D721Med (cell line): ENCODE measurements at regions not wholly inside any gene's neighbourhood (a gene's known extent, or its start where the extent isn't known, plus 50 kb on each side); places are given as distances from the start of the nearest gene placed in this dataset.

ENCODE experiments used
- DNase-seq: peaks from one replicate; pipeline ENCODE4 v3.0.0; 2011; ENCODE audit warnings: low spot score; ENCODE audit not compliant: insufficient read length
- FAIRE-seq: peaks from 2 replicates; lab custom pipeline; 2011; peaks lifted over from hg19 to GRCh38; lab: Jason Lieb, UNC
- TF ChIP-seq, protein P1 (sequence below): IDR thresholded peaks from 2 replicates; pipeline ENCODE4 v1.5.1; 2012; ENCODE audit warnings: mild to moderate bottlenecking, control low read depth; ENCODE audit not compliant: insufficient read depth; ENCODE audit errors: missing control alignments

DNA sequence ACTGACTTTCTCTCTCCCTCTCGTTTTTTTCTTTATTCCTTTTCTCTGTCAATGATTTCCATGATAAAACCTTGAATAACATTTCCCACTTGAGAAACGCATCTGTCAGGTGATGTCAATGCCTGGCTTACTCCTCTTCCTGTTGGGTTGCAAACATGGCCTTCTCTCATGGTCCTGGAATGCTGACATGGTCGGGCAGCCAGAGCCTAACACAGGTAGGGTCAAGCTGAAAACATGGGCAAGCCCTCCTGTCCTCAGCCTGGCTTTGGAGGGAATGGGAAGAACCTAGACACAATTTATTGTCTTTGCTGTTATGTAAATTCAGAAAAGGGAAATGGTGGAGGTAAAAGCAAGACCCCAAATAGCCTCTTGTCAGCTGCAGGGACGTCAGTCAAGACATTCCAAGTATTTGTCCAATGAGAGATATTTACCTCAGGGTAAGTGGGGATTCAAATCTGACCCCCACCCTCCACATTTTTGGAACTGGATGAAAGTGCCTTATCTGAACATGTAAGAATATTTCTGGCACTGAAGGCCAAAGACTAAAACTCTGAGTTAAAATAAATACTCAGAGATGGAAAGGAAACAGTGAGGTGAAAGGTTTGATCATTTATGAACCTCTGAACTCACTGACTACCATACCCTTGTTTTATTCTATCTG, 473.8 kb downstream of the SPRY1 start:
- DNase-seq (no peak), FAIRE-seq (no peak)
- TF ChIP-seq, protein P1, sequence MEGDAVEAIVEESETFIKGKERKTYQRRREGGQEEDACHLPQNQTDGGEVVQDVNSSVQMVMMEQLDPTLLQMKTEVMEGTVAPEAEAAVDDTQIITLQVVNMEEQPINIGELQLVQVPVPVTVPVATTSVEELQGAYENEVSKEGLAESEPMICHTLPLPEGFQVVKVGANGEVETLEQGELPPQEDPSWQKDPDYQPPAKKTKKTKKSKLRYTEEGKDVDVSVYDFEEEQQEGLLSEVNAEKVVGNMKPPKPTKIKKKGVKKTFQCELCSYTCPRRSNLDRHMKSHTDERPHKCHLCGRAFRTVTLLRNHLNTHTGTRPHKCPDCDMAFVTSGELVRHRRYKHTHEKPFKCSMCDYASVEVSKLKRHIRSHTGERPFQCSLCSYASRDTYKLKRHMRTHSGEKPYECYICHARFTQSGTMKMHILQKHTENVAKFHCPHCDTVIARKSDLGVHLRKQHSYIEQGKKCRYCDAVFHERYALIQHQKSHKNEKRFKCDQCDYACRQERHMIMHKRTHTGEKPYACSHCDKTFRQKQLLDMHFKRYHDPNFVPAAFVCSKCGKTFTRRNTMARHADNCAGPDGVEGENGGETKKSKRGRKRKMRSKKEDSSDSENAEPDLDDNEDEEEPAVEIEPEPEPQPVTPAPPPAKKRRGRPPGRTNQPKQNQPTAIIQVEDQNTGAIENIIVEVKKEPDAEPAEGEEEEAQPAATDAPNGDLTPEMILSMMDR, result no peak

DNA sequence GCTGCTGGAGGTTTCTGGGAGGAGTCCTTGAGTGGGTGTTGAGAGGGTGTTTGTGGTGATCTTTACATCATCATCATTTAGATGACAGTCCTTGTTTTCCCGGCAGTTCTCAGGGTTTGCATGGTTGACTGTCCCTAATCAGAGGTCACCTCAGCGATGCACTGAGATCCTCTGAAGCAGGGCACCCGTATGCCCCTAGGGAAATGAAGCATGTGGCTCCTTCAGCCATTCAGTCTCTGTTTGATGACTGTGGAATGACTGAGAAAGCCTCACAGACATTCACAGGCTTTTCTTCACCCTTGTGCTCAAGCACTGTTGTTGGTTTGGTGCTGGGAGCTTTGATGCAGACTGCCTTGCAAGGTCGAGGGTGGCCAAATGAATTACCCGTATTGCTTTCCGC, 474.7 kb downstream of the SPRY1 start:
- DNase-seq (no peak), FAIRE-seq (no peak)
- TF ChIP-seq, protein P1, result no peak

DNA sequence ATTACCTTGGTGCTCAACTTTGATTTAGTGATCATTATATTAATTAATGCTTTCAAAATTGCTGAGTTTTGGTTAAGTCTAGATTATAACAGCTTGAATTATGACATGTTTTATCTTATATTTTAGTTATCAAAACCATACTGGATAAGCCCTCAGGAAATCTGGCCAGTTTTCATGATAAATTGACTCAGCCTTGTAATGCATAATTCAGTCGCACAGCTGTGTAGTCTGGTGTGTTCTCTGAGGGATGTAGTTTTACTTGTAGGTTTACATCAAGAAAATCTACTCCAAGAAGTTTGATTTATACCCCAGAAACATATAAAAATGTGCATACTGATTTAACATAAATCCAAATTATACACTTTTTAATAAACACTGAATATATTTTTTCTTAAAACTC, 477.5 kb downstream of the SPRY1 start:
- FAIRE-seq (no peak), DNase-seq (no peak)
- TF ChIP-seq, protein P1, result no peak

DNA sequence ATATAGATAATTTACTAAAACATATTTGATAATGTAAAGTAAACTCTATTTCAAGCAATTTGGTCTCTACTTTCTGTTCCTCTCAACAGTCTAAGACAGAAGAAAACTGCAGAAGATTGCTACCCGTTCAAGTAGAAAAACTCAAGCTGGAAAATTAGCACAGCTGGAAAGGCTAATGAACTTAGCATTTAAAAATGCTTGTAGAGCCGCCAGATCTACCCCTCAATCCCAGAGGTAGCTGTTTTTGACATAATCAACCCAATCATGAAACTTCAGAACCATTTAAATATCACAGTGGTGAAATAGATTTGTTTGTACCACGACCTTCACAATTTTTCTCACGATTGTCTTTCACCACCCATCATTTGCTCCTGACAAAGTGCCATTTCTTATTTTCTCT, 479.5 kb downstream of the SPRY1 start:
- FAIRE-seq, result no peak
- TF ChIP-seq, protein P1, result no peak
- no peak for DNase-seq

DNA sequence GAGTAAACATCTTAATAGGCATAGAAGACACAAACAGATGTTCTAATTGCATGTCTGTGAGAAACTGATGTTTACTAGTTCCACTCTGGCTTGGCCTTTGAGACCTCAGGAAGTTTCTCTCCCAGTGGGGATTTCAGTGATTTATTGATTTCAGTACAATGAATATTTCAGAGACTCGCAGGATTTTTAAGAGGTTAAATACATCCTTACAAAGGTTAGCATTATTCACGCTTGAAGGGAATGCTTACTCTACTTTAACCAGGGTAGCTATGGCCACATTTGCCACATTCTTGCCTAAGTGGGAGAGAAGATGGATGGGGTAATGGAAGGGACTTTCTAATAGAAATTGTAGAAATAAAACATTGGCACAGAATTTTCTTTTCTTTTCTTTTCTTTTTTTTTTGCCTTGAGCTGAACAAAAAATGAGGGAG, 480.1 kb downstream of the SPRY1 start:
- no peak for DNase-seq
- TF ChIP-seq, protein P1, result no peak
- no peak for FAIRE-seq

DNA sequence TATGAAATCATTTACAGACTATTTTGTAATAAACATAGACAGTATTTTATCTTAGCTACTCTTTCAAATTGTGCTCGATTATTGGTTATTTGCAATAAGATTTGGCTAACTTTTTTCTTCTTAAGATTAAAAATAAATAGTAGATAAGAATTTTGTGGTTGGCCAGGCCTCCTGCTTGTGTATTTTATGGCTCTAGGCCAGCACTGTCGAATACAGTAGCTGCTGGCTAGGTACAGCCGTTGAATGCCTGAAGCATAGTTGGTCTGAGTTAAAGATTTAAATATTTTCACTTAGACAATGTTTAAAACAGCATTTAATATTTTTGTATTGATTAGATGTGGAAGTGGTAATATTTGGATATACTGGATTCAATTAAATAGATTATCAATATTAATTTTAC, 481.0 kb downstream of the SPRY1 start:
- TF ChIP-seq, protein P1, result no peak
- FAIRE-seq (no peak), DNase-seq (no peak)

DNA sequence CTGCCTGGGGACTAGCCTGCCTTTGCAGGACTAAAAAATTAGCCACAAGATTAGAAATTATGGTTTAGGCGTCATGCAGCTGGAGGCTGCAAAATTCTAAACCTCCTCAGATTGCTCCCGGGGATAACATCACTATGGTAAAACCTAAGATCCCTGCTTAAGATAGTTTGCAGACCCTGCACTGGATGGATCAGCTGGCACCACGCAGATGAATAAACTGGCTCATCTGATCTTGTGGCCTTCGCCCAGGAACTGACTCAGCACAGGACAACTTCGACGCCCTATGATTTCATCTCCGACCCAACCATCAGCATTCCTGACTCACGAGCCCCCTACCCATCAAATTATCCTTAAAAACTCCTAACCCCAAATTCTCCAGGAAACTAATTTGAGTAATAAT, 482.4 kb downstream of the SPRY1 start:
- FAIRE-seq (no peak), DNase-seq (no peak)
- TF ChIP-seq, protein P1, result no peak
